SK-N-SH treated with all-trans-retinoic acid at 6 μM for 48 hours (cell line): ENCODE measurements at regions not wholly inside any gene's neighbourhood (a gene's known extent, or its start where the extent isn't known, plus 50 kb on each side); places are given as distances from the start of the nearest gene placed in this dataset.

Experiments
- ATAC-seq: fragments of 200-7000 bp; cut with Tn5 transposase; 3 replicates; pipeline ENCODE4 v1.9.1; 2020; ENCODE audit warnings: mild to moderate bottlenecking, moderate library complexity
- ARNTL ChIP-seq: fragments of 450-650 bp; formaldehyde crosslinking; IDR thresholded peaks from 2 replicates; pipeline ENCODE4 v1.5.0; 2020; ENCODE audit warnings: low read depth, mild to moderate bottlenecking, moderate library complexity, borderline replicate concordance
- BACH2 ChIP-seq: fragments of 250-450 bp; sonication (Bioruptor Pico); IDR thresholded peaks from 2 replicates; pipeline ENCODE4 v1.9.0; 2021; ENCODE audit warnings: mild to moderate bottlenecking, borderline replicate concordance
- ESRRG ChIP-seq: fragments of 250-450 bp; sonication (Bioruptor Pico); IDR thresholded peaks from 2 replicates; pipeline ENCODE4 v1.6.1; 2021; ENCODE audit warnings: mild to moderate bottlenecking
- GLIS3 ChIP-seq: fragments of 250-450 bp; sonication (Bioruptor Pico); IDR thresholded peaks from 2 replicates; pipeline ENCODE4 v1.5.0; 2020; ENCODE audit warnings: mild to moderate bottlenecking, moderate library complexity
- ISL1 ChIP-seq: fragments of 250-450 bp; sonication (Bioruptor Pico); IDR thresholded peaks from 2 replicates; pipeline ENCODE4 v2.1.2; 2022; ENCODE audit warnings: mild to moderate bottlenecking, moderate library complexity
- OSR1 ChIP-seq: fragments of 250-450 bp; sonication (Bioruptor Pico); IDR thresholded peaks from 2 replicates; pipeline ENCODE4 v1.8.0; 2022; ENCODE audit warnings: moderate library complexity, mild to moderate bottlenecking, inconsistent platforms
- PPARA ChIP-seq: fragments of 250-450 bp; sonication (Bioruptor Pico); IDR thresholded peaks from 2 replicates; pipeline ENCODE4 v1.5.0; 2020; ENCODE audit warnings: mild to moderate bottlenecking, borderline replicate concordance
- RARB ChIP-seq: fragments of 250-450 bp; sonication (Bioruptor Pico); IDR thresholded peaks from 2 replicates; pipeline ENCODE4 v1.8.0; 2021; ENCODE audit warnings: mild to moderate bottlenecking, moderate library complexity
- SNAI2 ChIP-seq: fragments of 250-450 bp; sonication (Bioruptor Pico); IDR thresholded peaks from 2 replicates; pipeline ENCODE4 v1.5.0; 2020; ENCODE audit warnings: mild to moderate bottlenecking, moderate library complexity
- TCF4 ChIP-seq: fragments of 250-450 bp; sonication (Bioruptor Pico); IDR thresholded peaks from 2 replicates; pipeline ENCODE4 v1.8.0; 2021; ENCODE audit warnings: mild to moderate bottlenecking, moderate library complexity, borderline replicate concordance
- TOX ChIP-seq: fragments of 250-450 bp; sonication (Bioruptor Pico); IDR thresholded peaks from 2 replicates; pipeline ENCODE4 v1.8.0; 2021; ENCODE audit warnings: mild to moderate bottlenecking, moderate library complexity, borderline replicate concordance
- ZC3H10 ChIP-seq: fragments of 250-450 bp; sonication (Bioruptor Pico); IDR thresholded peaks from 2 replicates; pipeline ENCODE4 v1.5.1; 2021; ENCODE audit warnings: mild to moderate bottlenecking, moderate library complexity
- ZFP3 ChIP-seq: fragments of 250-450 bp; sonication (Bioruptor Pico); IDR thresholded peaks from 2 replicates; pipeline ENCODE4 v1.5.0; 2020; ENCODE audit warnings: mild to moderate bottlenecking, moderate library complexity
- ZFP30 ChIP-seq: fragments of 450-650 bp; formaldehyde crosslinking; IDR thresholded peaks from 2 replicates; pipeline ENCODE4 v1.5.0; 2022; ENCODE audit warnings: mild to moderate bottlenecking, moderate library complexity
- ZNF565 ChIP-seq: fragments of 450-650 bp; formaldehyde crosslinking; conservative IDR thresholded peaks from 2 replicates; pipeline ENCODE4 v1.5.0; 2020; ENCODE audit warnings: low read depth, mild to moderate bottlenecking, moderate library complexity
- ZNF70 ChIP-seq: fragments of 450-650 bp; formaldehyde crosslinking; IDR thresholded peaks from 2 replicates; pipeline ENCODE4 v1.5.0; 2020; ENCODE audit warnings: mild to moderate bottlenecking, moderate library complexity
- ZNF8 ChIP-seq: fragments of 450-650 bp; formaldehyde crosslinking; IDR thresholded peaks from 2 replicates; pipeline ENCODE4 v1.5.0; 2020; ENCODE audit warnings: mild to moderate bottlenecking, moderate library complexity
- TF ChIP-seq, protein P1 (sequence below): fragments of 250-450 bp; sonication (Bioruptor Pico); IDR thresholded peaks from 2 replicates; pipeline ENCODE4 v1.8.0; 2021; ENCODE audit warnings: low read depth, mild to moderate bottlenecking, moderate library complexity, borderline replicate concordance
- TF ChIP-seq, protein P2 (sequence below): fragments of 250-450 bp; sonication (Bioruptor Pico); IDR thresholded peaks from 2 replicates; pipeline ENCODE4 v1.5.1; 2021; ENCODE audit warnings: mild to moderate bottlenecking, moderate library complexity
- TF ChIP-seq, protein P3 (sequence below): fragments of 250-450 bp; sonication (Bioruptor Pico); IDR thresholded peaks from 2 replicates; pipeline ENCODE4 v1.5.0; 2020; ENCODE audit warnings: mild to moderate bottlenecking, moderate library complexity
- TF ChIP-seq, protein P4 (sequence below): fragments of 250-450 bp; sonication (Bioruptor Pico); IDR thresholded peaks from 2 replicates; pipeline ENCODE4 v1.8.0; 2020; ENCODE audit warnings: mild to moderate bottlenecking, moderate library complexity, borderline replicate concordance
- TF ChIP-seq, protein P5 (sequence below): fragments of 250-450 bp; sonication (Bioruptor Pico); IDR thresholded peaks from 2 replicates; pipeline ENCODE4 v1.5.1; 2020; ENCODE audit warnings: low read depth, mild to moderate bottlenecking, moderate library complexity

DNA sequence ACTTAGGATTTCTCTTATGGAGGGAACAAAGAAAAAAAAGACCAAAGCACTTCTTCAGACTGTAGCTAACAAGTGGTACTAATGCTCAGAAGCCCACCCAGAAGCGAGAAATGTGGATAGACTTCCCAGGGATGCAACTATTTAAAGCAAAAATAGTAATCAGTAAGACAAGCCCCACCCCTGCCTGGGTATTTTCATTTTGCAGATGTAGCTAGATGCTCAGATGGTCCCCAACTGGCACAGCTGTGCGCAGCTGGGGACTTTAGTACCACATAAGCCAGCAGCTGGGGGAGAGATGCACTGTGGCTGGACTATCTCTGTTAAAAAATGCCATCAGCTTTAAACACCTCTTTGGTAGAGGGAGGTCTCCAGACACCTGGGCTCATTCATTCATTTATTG, 77.8 kb upstream of the SPAG17 start:
- TF ChIP-seq ZFP3 (CRISPR knock-in tag) (no peak), PPARA (CRISPR knock-in tag) (no peak), ZC3H10 (no peak), TCF4 (CRISPR knock-in tag) (no peak), GLIS3 (no peak), ARNTL (CRISPR knock-in tag) (no peak), ESRRG (no peak), TOX (CRISPR knock-in tag) (no peak), SNAI2 (CRISPR knock-in tag) (no peak), ZNF70 (no peak), BACH2 (no peak)
- TF ChIP-seq, protein P1, sequence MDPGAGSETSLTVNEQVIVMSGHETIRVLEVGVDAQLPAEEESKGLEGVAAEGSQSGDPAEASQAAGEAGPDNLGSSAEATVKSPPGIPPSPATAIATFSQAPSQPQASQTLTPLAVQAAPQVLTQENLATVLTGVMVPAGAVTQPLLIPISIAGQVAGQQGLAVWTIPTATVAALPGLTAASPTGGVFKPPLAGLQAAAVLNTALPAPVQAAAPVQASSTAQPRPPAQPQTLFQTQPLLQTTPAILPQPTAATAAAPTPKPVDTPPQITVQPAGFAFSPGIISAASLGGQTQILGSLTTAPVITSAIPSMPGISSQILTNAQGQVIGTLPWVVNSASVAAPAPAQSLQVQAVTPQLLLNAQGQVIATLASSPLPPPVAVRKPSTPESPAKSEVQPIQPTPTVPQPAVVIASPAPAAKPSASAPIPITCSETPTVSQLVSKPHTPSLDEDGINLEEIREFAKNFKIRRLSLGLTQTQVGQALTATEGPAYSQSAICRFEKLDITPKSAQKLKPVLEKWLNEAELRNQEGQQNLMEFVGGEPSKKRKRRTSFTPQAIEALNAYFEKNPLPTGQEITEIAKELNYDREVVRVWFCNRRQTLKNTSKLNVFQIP (CRISPR knock-in tag), result no peak
- TF ChIP-seq, protein P2, sequence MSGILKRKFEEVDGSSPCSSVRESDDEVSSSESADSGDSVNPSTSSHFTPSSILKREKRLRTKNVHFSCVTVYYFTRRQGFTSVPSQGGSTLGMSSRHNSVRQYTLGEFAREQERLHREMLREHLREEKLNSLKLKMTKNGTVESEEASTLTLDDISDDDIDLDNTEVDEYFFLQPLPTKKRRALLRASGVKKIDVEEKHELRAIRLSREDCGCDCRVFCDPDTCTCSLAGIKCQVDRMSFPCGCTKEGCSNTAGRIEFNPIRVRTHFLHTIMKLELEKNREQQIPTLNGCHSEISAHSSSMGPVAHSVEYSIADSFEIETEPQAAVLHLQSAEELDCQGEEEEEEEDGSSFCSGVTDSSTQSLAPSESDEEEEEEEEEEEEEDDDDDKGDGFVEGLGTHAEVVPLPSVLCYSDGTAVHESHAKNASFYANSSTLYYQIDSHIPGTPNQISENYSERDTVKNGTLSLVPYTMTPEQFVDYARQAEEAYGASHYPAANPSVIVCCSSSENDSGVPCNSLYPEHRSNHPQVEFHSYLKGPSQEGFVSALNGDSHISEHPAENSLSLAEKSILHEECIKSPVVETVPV (CRISPR knock-in tag), result no peak
- TF ChIP-seq, protein P3, sequence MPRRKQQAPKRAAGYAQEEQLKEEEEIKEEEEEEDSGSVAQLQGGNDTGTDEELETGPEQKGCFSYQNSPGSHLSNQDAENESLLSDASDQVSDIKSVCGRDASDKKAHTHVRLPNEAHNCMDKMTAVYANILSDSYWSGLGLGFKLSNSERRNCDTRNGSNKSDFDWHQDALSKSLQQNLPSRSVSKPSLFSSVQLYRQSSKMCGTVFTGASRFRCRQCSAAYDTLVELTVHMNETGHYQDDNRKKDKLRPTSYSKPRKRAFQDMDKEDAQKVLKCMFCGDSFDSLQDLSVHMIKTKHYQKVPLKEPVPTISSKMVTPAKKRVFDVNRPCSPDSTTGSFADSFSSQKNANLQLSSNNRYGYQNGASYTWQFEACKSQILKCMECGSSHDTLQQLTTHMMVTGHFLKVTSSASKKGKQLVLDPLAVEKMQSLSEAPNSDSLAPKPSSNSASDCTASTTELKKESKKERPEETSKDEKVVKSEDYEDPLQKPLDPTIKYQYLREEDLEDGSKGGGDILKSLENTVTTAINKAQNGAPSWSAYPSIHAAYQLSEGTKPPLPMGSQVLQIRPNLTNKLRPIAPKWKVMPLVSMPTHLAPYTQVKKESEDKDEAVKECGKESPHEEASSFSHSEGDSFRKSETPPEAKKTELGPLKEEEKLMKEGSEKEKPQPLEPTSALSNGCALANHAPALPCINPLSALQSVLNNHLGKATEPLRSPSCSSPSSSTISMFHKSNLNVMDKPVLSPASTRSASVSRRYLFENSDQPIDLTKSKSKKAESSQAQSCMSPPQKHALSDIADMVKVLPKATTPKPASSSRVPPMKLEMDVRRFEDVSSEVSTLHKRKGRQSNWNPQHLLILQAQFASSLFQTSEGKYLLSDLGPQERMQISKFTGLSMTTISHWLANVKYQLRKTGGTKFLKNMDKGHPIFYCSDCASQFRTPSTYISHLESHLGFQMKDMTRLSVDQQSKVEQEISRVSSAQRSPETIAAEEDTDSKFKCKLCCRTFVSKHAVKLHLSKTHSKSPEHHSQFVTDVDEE, result no peak
- no peak for ATAC-seq

DNA sequence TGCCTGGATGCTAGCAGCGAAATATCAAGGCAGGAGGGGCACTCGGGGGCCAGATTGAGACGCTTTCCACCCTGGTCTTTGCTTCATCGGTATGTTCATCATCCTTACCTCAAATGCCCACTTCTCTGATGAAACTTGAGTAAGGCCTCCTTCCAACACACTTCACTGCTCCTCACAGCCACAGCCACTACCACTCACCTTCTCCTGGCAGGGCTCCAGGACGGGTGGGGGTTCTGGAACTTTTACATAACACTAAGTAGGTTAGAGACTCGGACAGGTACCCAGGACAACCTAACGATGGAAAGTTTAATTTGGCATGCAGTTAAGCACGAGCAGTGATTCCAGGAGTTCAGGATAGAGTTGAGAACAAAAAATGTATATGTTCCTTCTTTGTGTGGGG, 73.9 kb upstream of the SPAG17 start:
- TF ChIP-seq BACH2 (no peak), ZFP3 (CRISPR knock-in tag) (no peak), ZNF8 (CRISPR knock-in tag) (no peak), OSR1 (CRISPR knock-in tag) (no peak), RARB (CRISPR knock-in tag) (no peak), ESRRG (no peak), GLIS3 (no peak), TCF4 (CRISPR knock-in tag) (no peak), ISL1 (CRISPR knock-in tag) (no peak), ARNTL (CRISPR knock-in tag) (no peak), PPARA (CRISPR knock-in tag) (no peak), ZFP30 (CRISPR knock-in tag) (no peak), ZNF565 (CRISPR knock-in tag) (no peak), SNAI2 (CRISPR knock-in tag) (no peak), ZNF70 (no peak)
- TF ChIP-seq, protein P4, sequence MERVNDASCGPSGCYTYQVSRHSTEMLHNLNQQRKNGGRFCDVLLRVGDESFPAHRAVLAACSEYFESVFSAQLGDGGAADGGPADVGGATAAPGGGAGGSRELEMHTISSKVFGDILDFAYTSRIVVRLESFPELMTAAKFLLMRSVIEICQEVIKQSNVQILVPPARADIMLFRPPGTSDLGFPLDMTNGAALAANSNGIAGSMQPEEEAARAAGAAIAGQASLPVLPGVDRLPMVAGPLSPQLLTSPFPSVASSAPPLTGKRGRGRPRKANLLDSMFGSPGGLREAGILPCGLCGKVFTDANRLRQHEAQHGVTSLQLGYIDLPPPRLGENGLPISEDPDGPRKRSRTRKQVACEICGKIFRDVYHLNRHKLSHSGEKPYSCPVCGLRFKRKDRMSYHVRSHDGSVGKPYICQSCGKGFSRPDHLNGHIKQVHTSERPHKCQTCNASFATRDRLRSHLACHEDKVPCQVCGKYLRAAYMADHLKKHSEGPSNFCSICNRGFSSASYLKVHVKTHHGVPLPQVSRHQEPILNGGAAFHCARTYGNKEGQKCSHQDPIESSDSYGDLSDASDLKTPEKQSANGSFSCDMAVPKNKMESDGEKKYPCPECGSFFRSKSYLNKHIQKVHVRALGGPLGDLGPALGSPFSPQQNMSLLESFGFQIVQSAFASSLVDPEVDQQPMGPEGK (CRISPR knock-in tag), result no peak
- TF ChIP-seq, protein P5, sequence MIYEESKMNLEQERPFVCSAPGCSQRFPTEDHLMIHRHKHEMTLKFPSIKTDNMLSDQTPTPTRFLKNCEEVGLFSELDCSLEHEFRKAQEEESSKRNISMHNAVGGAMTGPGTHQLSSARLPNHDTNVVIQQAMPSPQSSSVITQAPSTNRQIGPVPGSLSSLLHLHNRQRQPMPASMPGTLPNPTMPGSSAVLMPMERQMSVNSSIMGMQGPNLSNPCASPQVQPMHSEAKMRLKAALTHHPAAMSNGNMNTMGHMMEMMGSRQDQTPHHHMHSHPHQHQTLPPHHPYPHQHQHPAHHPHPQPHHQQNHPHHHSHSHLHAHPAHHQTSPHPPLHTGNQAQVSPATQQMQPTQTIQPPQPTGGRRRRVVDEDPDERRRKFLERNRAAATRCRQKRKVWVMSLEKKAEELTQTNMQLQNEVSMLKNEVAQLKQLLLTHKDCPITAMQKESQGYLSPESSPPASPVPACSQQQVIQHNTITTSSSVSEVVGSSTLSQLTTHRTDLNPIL, result no peak
- TF ChIP-seq, protein P3, result no peak
- TF ChIP-seq, protein P1 (CRISPR knock-in tag), result no peak
- ATAC-seq, result no peak
